ENCODE measurements at regions not wholly inside any gene's neighbourhood (a gene's known extent, or its start where the extent isn't known, plus 50 kb on each side); places are given as distances from the start of the nearest gene placed in this dataset.

DNA sequence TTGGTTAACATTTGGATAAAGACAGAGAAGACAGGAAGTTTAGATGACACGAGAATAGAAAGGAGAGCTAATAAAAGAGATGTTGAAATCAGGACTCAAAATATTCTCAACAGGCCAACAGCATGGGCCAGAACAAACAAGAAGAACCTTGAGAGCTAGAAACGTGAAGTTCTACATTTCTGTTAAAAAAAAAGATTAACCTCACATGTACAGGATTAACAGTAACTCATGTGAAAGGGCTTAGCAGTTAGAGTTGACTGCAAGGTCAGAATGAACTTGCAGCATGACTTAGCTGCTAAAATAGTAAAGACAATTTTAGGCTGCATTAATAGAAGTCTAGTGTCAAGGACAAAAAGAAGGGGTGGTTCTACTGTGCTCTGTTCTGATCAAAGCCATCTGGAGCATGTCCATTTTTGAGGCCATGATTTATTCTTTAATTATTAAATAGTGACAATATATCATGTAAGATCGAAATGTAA is 331.1 kb upstream of the HSF2 start:
- no peaks in the 10 kb centered on the region for H3K9me3 ChIP-seq (ENCODE audit: insufficient read depth, low read depth, low read length)

DNA sequence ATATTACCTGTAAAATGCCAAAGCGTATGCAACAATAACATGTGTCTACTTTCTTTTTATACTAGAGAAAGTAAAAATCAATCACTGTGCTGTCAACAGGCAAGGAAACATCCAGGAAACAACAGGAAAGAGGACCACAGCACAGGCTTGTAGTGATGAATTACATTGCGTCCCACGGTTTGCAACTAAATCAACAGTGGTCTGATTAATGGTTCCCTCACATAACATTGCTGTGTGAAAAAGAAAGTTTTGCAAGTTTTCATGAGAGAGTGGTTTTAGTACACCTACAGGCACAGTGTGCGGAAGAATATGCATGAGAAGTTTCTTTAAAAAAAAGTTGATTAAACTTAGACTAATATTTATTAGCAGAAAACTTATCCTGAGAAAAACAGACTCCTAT is 329.5 kb upstream of the HSF2 start:
- Histone ChIP-seq H3K9ac (ENCODE audit: low read depth, low read length, poor library complexity, severe bottlenecking) (no peak overlapping the region), H3K36me3 (ENCODE audit: insufficient read depth, low read length) (no peaks in the 10 kb centered on the region), H3K9me2 (replicated peaks; ENCODE audit: low read depth, low read length) (no peaks in the 10 kb centered on the region), H2AFZ (ENCODE audit: low read length) (no peak overlapping the region), H3F3A (ENCODE audit: low read depth) (no peaks in the 10 kb centered on the region), H3K4me3 (ENCODE audit: low read length, poor library complexity, severe bottlenecking) (no peak overlapping the region), H4K20me1 (ENCODE audit: insufficient read depth, low read length, poor library complexity, severe bottlenecking) (no peaks in the 10 kb centered on the region), H3K4me1 (ENCODE audit: insufficient read depth, low read length, poor library complexity, severe bottlenecking) (no peaks in the 10 kb centered on the region), H3K4me2 (ENCODE audit: low read depth, low read length, poor library complexity, severe bottlenecking) (no peak overlapping the region), H3K9me3 (ENCODE audit: insufficient read depth, low read depth, low read length) (no peaks in the 10 kb centered on the region), H3K79me2 (ENCODE audit: insufficient read depth, low read length) (no peaks in the 10 kb centered on the region), H3K27me3 (ENCODE audit: insufficient read depth, low read length, poor library complexity, severe bottlenecking) (no peaks in the 10 kb centered on the region)
- TF ChIP-seq, protein P1, sequence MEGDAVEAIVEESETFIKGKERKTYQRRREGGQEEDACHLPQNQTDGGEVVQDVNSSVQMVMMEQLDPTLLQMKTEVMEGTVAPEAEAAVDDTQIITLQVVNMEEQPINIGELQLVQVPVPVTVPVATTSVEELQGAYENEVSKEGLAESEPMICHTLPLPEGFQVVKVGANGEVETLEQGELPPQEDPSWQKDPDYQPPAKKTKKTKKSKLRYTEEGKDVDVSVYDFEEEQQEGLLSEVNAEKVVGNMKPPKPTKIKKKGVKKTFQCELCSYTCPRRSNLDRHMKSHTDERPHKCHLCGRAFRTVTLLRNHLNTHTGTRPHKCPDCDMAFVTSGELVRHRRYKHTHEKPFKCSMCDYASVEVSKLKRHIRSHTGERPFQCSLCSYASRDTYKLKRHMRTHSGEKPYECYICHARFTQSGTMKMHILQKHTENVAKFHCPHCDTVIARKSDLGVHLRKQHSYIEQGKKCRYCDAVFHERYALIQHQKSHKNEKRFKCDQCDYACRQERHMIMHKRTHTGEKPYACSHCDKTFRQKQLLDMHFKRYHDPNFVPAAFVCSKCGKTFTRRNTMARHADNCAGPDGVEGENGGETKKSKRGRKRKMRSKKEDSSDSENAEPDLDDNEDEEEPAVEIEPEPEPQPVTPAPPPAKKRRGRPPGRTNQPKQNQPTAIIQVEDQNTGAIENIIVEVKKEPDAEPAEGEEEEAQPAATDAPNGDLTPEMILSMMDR (conservative IDR thresholded peaks at IDR 0.05; ENCODE audit: low read length): no peak
- no peak for TF ChIP-seq EZH2phosphoT487 (IDR thresholded peaks at IDR 0.05; ENCODE audit: borderline replicate concordance)

More for the DNA sequence above, 331.1 kb upstream of the HSF2 start:
- no peaks in the 10 kb centered on the region for H3K27me3 ChIP-seq (ENCODE audit: insufficient read depth, low read length, poor library complexity, severe bottlenecking)
- no peak overlapping the region for H3K9ac ChIP-seq (ENCODE audit: low read depth, low read length, poor library complexity, severe bottlenecking)
- no peaks in the 10 kb centered on the region for H4K20me1 ChIP-seq (ENCODE audit: insufficient read depth, low read length, poor library complexity, severe bottlenecking)
- no peaks in the 10 kb centered on the region for H3F3A ChIP-seq (ENCODE audit: low read depth)
- H3K9me2 ChIP-seq (replicated peaks; ENCODE audit: low read depth, low read length): no peaks in the 10 kb centered on the region
- H2AFZ ChIP-seq (ENCODE audit: low read length): no peak overlapping the region
- no peak overlapping the region for H3K4me2 ChIP-seq (ENCODE audit: low read depth, low read length, poor library complexity, severe bottlenecking)
- H3K4me3 ChIP-seq (ENCODE audit: low read length, poor library complexity, severe bottlenecking): no peak overlapping the region
- no peaks in the 10 kb centered on the region for H3K36me3 ChIP-seq (ENCODE audit: insufficient read depth, low read length)
- TF ChIP-seq, protein P1 (conservative IDR thresholded peaks at IDR 0.05; ENCODE audit: low read length): no peak
- TF ChIP-seq EZH2phosphoT487 (IDR thresholded peaks at IDR 0.05; ENCODE audit: borderline replicate concordance): no peak
- H3K4me1 ChIP-seq (ENCODE audit: insufficient read depth, low read length, poor library complexity, severe bottlenecking): no peaks in the 10 kb centered on the region
- no peaks in the 10 kb centered on the region for H3K79me2 ChIP-seq (ENCODE audit: insufficient read depth, low read length)

DNA sequence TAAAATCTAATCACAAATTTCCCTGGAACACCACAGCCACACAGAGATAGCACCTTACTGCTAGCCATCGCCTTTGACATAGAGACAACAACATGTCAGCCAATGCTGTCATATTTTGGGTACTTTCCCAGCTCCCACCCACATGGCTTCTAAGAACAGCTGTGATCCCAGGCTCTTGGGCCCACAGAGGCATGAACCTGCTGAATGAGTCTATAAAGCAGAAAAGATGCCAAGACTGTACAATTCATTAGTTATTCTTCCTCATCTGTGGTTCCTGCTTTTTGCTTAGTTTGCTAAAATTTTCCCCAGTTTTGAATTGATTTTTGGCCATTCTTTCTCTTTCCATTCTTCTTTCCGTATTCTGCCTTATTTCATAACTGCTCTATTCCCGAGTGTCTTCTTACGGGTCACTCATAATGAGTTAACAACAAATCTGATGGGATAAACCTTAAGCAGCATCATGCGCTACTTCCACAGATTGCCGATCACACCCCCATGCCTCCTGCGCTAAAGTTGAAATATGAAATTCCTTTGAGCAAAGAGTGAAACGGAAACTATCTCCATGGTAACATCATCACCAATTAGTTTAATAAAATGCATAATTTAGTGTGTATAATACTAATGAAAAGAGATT is 327.3 kb upstream of the HSF2 start:
- Histone ChIP-seq H4K20me1 (ENCODE audit: insufficient read depth, low read length, poor library complexity, severe bottlenecking) (no peaks in the 10 kb centered on the region), H2AFZ (ENCODE audit: low read length) (no peak overlapping the region), H3K4me1 (ENCODE audit: insufficient read depth, low read length, poor library complexity, severe bottlenecking) (no peaks in the 10 kb centered on the region), H3K9ac (ENCODE audit: low read depth, low read length, poor library complexity, severe bottlenecking) (no peak overlapping the region), H3K4me3 (ENCODE audit: low read length, poor library complexity, severe bottlenecking) (no peak overlapping the region), H3K27me3 (ENCODE audit: insufficient read depth, low read length, poor library complexity, severe bottlenecking) (no peaks in the 10 kb centered on the region), H3K9me3 (ENCODE audit: insufficient read depth, low read depth, low read length) (no peaks in the 10 kb centered on the region), H3K36me3 (ENCODE audit: insufficient read depth, low read length) (no peaks in the 10 kb centered on the region), H3F3A (ENCODE audit: low read depth) (no peaks in the 10 kb centered on the region), H3K79me2 (ENCODE audit: insufficient read depth, low read length) (no peaks in the 10 kb centered on the region), H3K9me2 (replicated peaks; ENCODE audit: low read depth, low read length) (no peaks in the 10 kb centered on the region), H3K4me2 (ENCODE audit: low read depth, low read length, poor library complexity, severe bottlenecking) (no peak overlapping the region)
- TF ChIP-seq, protein P1 (conservative IDR thresholded peaks at IDR 0.05; ENCODE audit: low read length): no peak
- no peak for TF ChIP-seq EZH2phosphoT487 (IDR thresholded peaks at IDR 0.05; ENCODE audit: borderline replicate concordance)

Data from Loucy (cell line).